ENCODE measurements at regions not wholly inside any gene's neighbourhood (a gene's known extent, or its start where the extent isn't known, plus 50 kb on each side); places are given as distances from the start of the nearest gene placed in this dataset.

DNA sequence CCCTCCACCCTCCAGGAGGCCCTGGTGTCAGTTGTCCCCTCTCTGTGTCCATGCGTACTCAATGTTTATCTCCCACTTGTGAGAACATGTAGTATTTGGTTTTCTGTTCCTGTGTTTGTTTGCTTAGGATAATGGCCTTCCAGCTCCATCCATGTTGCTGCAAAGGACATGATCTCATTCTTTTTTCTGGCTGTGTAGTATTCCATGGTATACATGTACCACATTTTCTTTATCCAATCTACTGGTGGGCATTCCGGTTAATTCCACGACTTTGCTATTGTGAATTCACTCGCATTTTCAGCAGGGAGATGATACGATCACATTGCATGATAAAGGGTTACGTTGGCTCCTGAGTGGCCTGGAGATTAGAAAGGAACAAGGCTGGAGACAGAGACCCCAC, 286.2 kb downstream of the FOXL1 start:
- DNase-seq (ENCODE audit: low read depth, low spot score), result no peak

GRCh38 chr16:86865851-86866662, 287.7 kb downstream of the FOXL1 start:
- DNase-seq (ENCODE audit: low read depth, low spot score), result no peak

DNA sequence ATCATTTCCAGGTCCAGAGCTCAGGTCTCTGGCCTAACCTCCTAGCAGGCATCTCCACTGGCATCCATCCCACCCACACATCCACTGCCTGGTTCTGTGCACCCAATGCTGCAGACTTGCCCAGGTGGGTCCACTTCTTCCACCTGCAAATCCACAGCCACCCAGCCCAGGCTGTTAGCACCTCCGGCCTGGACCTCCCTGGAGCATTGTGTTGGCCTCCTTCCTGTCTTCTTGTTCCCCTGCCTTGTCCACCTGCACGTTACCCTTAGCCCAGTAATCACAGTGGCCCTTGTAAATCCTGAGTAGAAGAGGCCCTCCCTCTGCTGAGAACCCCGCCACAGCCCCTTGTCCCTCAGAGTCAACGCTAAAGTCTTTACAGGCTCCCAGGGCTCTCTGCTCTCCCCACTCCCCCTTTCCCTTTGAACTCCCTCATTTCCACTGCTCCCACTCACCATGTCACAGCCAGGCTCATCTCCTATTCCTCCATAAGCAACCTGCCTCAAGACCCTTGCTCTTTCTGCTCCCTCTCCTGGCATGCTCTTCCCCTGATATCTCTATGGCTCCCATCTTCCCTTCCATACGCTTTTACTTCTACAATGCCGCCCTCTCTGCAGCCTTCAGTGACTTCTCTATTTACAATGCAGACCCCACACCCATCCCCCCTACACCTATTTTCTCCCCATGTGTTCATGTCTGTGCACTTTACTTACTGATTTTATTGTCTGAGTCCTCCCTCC, 288.8 kb downstream of the FOXL1 start:
- no peak for DNase-seq (ENCODE audit: low read depth, low spot score)

GRCh38 chr16:86868070-86868469, 289.7 kb downstream of the FOXL1 start:
- no peak for DNase-seq (ENCODE audit: low read depth, low spot score)

- no peak for DNase-seq (ENCODE audit: low read depth, low spot score)
Observed at GRCh38 chr16:86868786-86869185, 290.4 kb downstream of the FOXL1 start.

DNA sequence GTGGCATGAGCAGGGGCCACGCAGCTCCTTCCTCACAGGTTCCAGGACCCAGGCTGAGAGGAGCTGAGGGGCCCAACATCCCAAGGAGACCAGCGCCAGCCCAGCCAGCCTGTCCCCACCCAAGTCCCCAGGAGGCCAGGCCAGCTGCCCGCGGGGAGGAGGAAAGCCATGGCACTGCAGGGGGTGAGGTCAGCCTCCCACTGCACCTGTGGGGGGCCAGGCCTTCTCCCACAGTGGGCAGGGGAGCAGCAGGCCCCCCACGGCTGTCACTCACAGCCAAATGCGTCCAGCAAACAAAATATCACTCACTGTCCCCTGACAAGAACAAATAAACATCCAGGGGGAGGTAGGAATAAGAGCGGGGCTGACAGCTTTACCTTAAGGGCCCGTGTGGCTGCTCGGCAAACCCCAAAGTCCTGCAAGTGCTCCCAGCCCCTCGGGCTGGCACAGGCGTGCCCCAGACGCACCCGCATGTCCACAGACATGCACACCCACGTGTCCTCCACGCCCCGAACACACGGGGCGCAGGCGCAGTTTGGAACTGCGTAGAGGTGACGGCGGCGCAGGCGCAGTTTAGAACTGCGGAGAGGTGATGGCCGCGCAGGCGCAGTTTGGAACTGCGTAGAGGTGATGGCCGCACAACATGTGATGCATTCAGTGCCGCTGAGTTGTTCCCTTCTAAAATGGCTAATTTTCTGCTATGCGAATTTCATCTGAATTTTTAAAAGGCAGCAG, 291.1 kb downstream of the FOXL1 start:
- no peak for DNase-seq (ENCODE audit: low read depth, low spot score)

GRCh38 chr16:86870380-86870779, 292.0 kb downstream of the FOXL1 start:
- DNase-seq (ENCODE audit: low read depth, low spot score), result no peak

GRCh38 chr16:86872131-86872530, 293.8 kb downstream of the FOXL1 start:
- DNase-seq (ENCODE audit: low read depth, low spot score), result no peak

DNA sequence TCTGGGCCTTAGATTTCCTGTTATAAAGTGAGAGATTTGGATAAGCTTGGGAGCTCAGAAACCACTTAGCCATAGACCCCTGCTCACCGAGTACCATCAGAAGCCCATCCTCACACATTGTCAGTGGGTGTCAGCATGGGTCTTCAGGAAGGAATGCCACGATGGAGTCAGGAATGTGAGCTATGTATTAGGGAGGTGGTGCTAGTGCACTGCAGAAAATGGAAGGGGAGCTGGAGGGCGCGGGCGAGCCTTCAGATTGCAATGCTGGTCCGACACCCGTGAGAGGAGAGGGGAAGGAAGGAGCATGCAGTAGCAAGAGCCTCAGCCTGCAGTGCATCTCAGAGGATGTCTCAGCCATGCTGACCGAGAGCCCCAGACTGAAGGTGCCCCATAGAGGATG, 294.5 kb downstream of the FOXL1 start:
- no peak for DNase-seq (ENCODE audit: low read depth, low spot score)

- no peak for DNase-seq (ENCODE audit: low read depth, low spot score)
Observed at GRCh38 chr16:86874141-86874540, 295.8 kb downstream of the FOXL1 start.

DNA sequence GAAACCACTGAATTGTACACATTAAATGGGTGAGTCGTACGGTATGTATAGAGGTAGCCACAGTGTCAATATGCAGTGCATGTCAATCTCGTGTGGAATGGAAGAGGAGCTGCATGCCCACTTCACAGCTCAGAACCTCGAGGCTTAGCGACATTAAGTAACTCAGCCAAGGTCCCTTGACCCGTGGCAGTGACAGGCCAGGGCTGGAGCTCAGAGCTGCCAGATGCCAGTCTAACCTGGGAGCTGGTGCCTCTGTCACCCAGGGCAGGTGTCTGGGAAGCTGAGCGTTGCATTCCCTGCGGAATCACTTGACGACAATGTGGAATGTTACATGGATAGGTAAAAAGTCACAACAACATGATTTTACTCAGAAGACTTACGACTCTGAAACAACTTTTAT, 298.1 kb downstream of the FOXL1 start:
- no peak for DNase-seq (ENCODE audit: low read depth, low spot score)

DNA sequence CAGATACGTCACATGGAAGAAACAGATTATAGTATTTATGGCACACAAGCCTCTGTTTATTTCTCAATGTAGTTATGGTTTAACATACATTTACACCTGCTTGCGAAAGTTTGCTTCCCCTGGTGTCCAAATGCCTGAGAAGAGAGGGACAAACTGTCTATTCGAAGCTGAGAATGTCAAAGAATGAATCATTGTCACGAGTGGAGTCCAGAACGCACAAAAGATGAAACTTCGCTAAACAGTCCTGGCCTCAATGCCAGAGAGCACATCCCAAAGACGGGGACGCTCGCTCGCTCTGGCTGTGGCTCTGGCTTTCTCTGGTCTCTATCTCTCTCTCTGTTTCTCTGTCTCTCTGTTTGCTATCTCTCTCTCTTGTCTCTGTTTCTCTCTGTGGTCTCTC, 298.8 kb downstream of the FOXL1 start:
- no peak for DNase-seq (ENCODE audit: low read depth, low spot score)

- DNase-seq (ENCODE audit: low read depth, low spot score), result no peak
Observed at GRCh38 chr16:86877835-86878234, 299.5 kb downstream of the FOXL1 start.

DNA sequence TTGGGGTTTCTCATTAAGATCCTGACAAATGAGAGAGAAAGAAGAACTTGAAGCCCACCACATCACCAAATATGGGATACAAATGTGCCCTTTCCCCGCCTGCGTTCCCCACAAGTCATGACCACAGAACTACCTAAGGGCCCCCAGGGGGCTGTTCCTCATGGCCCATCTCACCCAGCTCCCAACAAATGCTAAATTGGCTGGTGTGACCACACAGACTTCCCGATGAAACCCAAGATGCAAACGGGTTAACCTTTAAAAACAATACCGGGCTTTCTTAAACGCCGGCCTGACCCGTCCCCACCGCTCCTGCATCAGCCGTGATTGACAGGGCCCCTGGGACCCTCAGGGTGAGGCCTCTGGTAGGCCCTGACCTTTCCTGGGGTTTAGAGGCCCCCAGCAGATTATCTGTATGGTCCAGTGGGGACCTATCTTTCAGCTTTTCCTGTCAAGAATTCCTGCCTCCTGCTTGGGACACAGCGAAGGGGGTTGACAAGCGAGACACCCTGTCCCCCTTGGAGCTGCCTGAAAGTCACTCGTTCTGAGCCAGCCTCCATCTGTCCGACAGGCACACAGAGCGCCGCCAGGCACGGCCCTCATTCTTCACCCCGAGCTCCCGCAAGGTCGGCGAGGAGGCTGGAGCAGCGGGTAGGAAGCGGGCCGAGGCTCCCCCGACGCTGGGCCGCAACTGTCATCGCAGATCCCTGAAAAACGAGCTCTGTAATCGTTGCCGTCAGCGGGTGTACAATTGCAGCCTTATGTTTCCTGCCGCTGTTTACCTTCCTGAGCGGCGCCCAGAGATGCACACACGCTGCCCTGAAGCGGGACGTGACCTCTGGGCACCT, 300.1 kb downstream of the FOXL1 start:
- DNase-seq (ENCODE audit: low read depth, low spot score), result no peak

GRCh38 chr16:86879268-86879667, 300.9 kb downstream of the FOXL1 start:
- no peak for DNase-seq (ENCODE audit: low read depth, low spot score)

DNA sequence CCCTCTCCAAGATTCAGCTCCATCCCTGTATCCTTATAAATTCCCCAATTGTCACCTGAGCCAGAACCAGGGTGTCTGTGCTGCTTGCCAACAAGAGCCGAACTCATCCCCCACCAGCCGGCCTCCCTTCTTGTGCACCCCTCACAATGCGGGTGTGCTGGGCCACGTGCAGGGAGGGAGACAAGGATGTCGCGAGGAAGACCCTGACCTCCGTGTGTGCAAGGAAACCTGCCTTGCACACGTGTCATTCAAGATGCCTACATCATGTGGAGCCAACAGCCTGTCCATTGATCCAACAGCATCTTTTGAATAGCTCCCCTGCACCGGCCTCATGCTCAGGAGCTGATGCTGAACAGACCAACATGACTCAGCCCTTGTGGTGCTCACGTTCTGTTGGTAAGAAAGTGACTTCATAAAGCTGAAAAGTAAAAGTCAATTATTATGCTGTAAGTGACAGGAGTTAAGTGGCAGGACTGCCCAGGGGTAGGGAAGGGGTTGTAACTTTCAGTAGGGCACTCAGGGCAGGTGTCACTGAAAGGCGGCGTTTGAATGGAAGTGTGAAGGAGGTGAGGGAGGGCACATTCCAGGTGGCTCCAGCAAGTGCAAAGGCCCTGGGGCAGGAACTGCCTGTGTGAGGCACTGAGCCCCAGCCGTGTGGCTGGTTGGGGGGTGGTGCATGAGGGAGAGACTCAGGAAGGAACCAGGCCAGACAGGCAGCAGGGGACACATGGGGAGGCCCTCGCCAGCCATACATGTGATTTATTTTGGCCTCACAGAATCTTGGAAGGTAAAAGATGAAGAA, 302.2 kb downstream of the FOXL1 start:
- DNase-seq (ENCODE audit: low read depth, low spot score), result no peak

- DNase-seq (ENCODE audit: low read depth, low spot score), result no peak
Observed at GRCh38 chr16:86881118-86881510, 302.8 kb downstream of the FOXL1 start.

DNA sequence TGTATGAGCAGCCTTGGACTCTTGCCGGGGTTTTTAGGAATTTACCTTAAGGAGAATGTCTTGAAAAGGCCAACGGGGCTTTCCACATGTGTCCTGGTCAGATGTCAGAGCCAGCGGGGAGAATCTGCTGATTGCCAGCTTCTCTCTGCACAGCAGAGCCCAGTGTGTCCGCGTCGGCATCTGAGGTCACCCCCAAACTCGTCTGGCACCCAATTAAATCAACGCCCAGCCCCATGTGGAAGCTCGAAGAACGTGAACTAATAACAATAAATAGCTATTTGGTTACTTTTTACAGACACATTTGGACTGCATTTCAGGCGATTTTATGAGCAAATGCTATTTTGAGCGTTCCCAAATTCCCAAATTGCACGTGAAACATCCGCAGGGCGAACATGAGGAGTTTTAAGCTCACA, 303.5 kb downstream of the FOXL1 start:
- no peak for DNase-seq (ENCODE audit: low read depth, low spot score)

DNA sequence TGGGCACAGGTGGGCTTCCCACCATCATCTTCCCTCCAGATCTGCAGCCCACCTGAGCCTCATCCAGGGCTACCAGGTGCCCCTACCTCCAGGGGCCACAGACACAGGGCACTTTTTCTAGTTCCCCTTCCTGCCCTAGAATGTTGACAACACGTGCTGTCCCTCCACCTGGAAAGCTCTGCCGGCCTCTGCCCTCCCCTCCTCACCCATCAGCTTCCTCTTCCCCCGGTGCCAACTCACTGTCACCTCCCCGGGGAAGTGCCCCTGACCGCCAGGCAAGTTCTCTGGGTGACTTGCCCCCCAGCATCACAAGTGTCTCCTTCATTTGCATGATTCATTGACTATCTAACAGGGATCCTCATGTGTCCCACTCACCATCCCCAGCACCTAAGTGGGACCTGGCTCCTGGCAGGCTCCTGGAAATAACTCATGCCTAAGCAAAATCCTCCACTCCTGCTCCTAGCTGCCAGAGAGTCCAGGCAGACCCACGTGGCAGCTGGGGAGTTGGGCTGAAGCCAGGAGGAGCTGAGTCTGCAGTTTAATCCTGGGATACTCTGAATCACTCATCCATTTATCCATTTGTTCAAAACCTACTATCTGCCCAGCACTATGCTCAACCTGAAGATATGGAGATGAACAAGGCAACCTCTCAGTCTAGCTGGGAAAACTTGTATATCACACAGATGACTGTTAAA, 304.4 kb downstream of the FOXL1 start:
- DNase-seq (ENCODE audit: low read depth, low spot score), result peak; percentile 87

Measured in astrocyte of the hippocampus (primary cell).